ENCODE measurements at regions not wholly inside any gene's neighbourhood (a gene's known extent, or its start where the extent isn't known, plus 50 kb on each side); places are given as distances from the start of the nearest gene placed in this dataset.

DNA sequence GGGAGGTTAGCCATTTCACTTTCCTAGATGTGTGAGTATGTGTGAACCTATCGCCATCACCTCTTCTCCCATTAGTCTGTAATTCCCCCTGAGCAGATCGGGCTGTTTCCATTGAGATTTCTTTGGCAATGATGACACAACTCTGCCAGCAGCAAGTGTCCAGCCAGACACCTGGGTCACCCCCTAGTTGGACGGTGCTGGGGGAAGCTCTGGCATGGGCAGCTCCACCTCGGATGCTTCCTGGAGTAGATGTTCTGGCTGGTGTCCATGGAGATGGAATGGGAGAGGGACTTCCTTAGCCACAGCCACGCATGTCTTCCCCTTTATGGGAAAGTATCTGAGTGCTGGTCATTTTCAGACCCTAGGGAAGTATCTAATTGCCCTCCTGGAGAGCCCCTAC lies 247.9 kb upstream of the RPL38 start:
- no peaks in the 10 kb centered on the region for H3K79me2 ChIP-seq (ENCODE audit: control insufficient read depth, insufficient read depth, low read length)
- no TSS peak for BruUV-seq (replicated peaks)
- intact Hi-C loops (cut with micrococcal nuclease), result loop anchor here (2.0 to 10.0 kb wide), 2 partner anchors 301 to 527 kb away; no protein-coding TSS in a partner anchor
- WGBS (ENCODE audit: insufficient coverage, low coverage, missing lambda C conversion rate), result 2% methylated on average over 4 of the region's 5 CpGs
- no peak overlapping the region for H3K27ac ChIP-seq (ENCODE audit: extremely low read depth, low read depth, low read length)
- FAIRE-seq, result no peak
- H3K27me3 ChIP-seq (ENCODE audit: control insufficient read depth in 2 of 2, insufficient read depth in 2 of 2, low read length in 2 of 2), result peaks cover 0 to 10% of the 10 kb centered on the region in 2 experiments; a peak in 2 of 5 replicates
- no peaks in the 10 kb centered on the region for H3K36me3 ChIP-seq (ENCODE audit: control insufficient read depth, insufficient read depth, low read length)
- no peak overlapping the region for H2AFZ ChIP-seq (ENCODE audit: low read depth, low read length)
- no peak for DNase-seq (ENCODE audit: extremely low read depth in 1 of 4, low spot score in 3 of 4)
- in situ Hi-C loops (cut with MboI), result no loop called here
- H3K4me3 ChIP-seq, result no peak overlapping the region
- no peaks in the 10 kb centered on the region for H4K20me1 ChIP-seq (replicated peaks; ENCODE audit: control insufficient read depth, insufficient read depth, low read length)
- peaks cover 0 to 11% of the 10 kb centered on the region in 2 experiments; a peak in 1 of 5 replicates for H3K4me1 ChIP-seq (replicated peaks in 1 of 2; ENCODE audit: control insufficient read depth in 2 of 2, insufficient read depth in 2 of 2, low read length in 2 of 2)
- H3K4me2 ChIP-seq (ENCODE audit: insufficient read depth, low read length), result no peak overlapping the region
- ChIA-PET CTCF (ENCODE audit: low intra/inter-chr PET ratio) (no interaction called here), POLR2A (no interaction called here)
- H3K9me3 ChIP-seq (replicated peaks; ENCODE audit: control insufficient read depth, insufficient read depth, low read depth, low read length), result no peaks in the 10 kb centered on the region
- no peak for TF ChIP-seq DACH1 (IDR thresholded peaks at IDR 0.05; ENCODE audit: partially characterized antibody)
- TF ChIP-seq HCFC1 (IDR thresholded peaks at IDR 0.05; ENCODE audit: low read depth, low read length), result no peak
- no peak for TF ChIP-seq ZNF76 (CRISPR knock-in tag; IDR thresholded peaks at IDR 0.05; ENCODE audit: borderline replicate concordance)
- TF ChIP-seq, protein P1, sequence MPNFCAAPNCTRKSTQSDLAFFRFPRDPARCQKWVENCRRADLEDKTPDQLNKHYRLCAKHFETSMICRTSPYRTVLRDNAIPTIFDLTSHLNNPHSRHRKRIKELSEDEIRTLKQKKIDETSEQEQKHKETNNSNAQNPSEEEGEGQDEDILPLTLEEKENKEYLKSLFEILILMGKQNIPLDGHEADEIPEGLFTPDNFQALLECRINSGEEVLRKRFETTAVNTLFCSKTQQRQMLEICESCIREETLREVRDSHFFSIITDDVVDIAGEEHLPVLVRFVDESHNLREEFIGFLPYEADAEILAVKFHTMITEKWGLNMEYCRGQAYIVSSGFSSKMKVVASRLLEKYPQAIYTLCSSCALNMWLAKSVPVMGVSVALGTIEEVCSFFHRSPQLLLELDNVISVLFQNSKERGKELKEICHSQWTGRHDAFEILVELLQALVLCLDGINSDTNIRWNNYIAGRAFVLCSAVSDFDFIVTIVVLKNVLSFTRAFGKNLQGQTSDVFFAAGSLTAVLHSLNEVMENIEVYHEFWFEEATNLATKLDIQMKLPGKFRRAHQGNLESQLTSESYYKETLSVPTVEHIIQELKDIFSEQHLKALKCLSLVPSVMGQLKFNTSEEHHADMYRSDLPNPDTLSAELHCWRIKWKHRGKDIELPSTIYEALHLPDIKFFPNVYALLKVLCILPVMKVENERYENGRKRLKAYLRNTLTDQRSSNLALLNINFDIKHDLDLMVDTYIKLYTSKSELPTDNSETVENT (CRISPR knock-in tag; IDR thresholded peaks at IDR 0.05), result no peak
- TF ChIP-seq MAFK (IDR thresholded peaks at IDR 0.05; ENCODE audit: low read length), result no peak
- TF ChIP-seq STAT5A (IDR thresholded peaks at IDR 0.05; ENCODE audit: borderline replicate concordance, low read length), result no peak
- TF ChIP-seq MCM2 (IDR thresholded peaks at IDR 0.05; ENCODE audit: low read depth), result no peak
- no peak for TF ChIP-seq BHLHE40 (IDR thresholded peaks at IDR 0.05; ENCODE audit: low read length)
- TF ChIP-seq KDM5B (IDR thresholded peaks at IDR 0.05; ENCODE audit: insufficient replicate concordance, low read depth, low read length), result no peak
- no peak for TF ChIP-seq TCF7L2 (IDR thresholded peaks at IDR 0.05; ENCODE audit: low read depth, low read length)
- no peak for TF ChIP-seq ZFP1 (CRISPR knock-in tag; IDR thresholded peaks at IDR 0.05)
- TF ChIP-seq, protein P2, sequence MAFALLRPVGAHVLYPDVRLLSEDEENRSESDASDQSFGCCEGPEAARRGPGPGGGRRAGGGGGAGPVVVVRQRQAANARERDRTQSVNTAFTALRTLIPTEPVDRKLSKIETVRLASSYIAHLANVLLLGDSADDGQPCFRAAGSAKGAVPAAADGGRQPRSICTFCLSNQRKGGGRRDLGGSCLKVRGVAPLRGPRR (CRISPR knock-in tag; IDR thresholded peaks at IDR 0.05), result no peak
- TF ChIP-seq ZNF830 (CRISPR knock-in tag; IDR thresholded peaks at IDR 0.05), result no peak
- H3K9me1 ChIP-seq (ENCODE audit: control insufficient read depth, insufficient read depth, low read length), result peaks cover 5% of the 10 kb centered on the region
- H3K9ac ChIP-seq (ENCODE audit: insufficient read depth in 1 of 2, low read depth in 2 of 2, low read length in 2 of 2), result no peak overlapping the region
- no peak for ATAC-seq
